Ascending aorta (tissue), 2 donors: ENCODE measurements at regions not wholly inside any gene's neighbourhood (a gene's known extent, or its start where the extent isn't known, plus 50 kb on each side); places are given as distances from the start of the nearest gene placed in this dataset.

Source experiments
- DNase-seq, 2 donors: peaks; one replicate each; pipeline ENCODE4 v3.0.0-alpha.2; 2019; ENCODE audit warnings: low spot score in 2 of 2
- H3K27ac ChIP-seq, 2 donors: fragments of 200-600 bp; sonication (generic); one replicate each; pipeline ENCODE4 v1.5.1; 2016 to 2017; ENCODE audit warnings: mild to moderate bottlenecking in 1 of 2
- H3K27me3 ChIP-seq: fragments of 200-600 bp; sonication (generic); one replicate; pipeline ENCODE4 v1.5.1; 2017
- H3K36me3 ChIP-seq, 2 donors: fragments of 200-600 bp; sonication (generic); one replicate each; pipeline ENCODE4 v1.5.1; 2016
- H3K4me1 ChIP-seq, 2 donors: fragments of 200-600 bp; sonication (generic); one replicate each; pipeline ENCODE4 v1.5.1; 2016 to 2017; ENCODE audit warnings: mild to moderate bottlenecking in 1 of 2
- H3K4me3 ChIP-seq, 2 donors: fragments of 200-600 bp; sonication (generic); one replicate each; pipeline ENCODE4 v1.5.1; 2016 to 2017; ENCODE audit warnings: mild to moderate bottlenecking in 1 of 2
- H3K9me3 ChIP-seq, 2 donors: fragments of 200-600 bp; sonication (generic); one replicate each; pipeline ENCODE4 v1.5.1; 2016
- CTCF ChIP-seq, 3 experiments: fragments of 200-600 bp in 2 of 3; fragments of 450-650 bp in 1 of 3; sonication (generic) in 2 of 3; IDR thresholded peaks; one replicate each; pipeline ENCODE4 v1.5.1; 2016 to 2019; ENCODE audit warnings: antibody characterized with exemption in 3 of 3, mild to moderate bottlenecking in 1 of 3, moderate library complexity in 1 of 3
- intact Hi-C: fragments of 100-400 bp; cut with DNase I; formaldehyde crosslinking; loops from one replicate; pipeline ENCODE4 v1.15.1; 2023

- Histone ChIP-seq H3K4me3 (no peak overlapping the region), H3K9me3 (no peaks in the 10 kb centered on the region), H3K27ac (no peak overlapping the region), H3K27me3 (no peaks in the 10 kb centered on the region), H3K4me1 (no peaks in the 10 kb centered on the region), H3K36me3 (no peaks in the 10 kb centered on the region)
- intact Hi-C loops: no loop called here
- TF ChIP-seq CTCF (IDR thresholded peaks at IDR 0.05): no peak
- DNase-seq: no peak
Measured at GRCh38 chr13:107586216-107586615, 629.1 kb downstream of the LIG4 start.

- Histone ChIP-seq H3K36me3 (no peaks in the 10 kb centered on the region), H3K27me3 (no peaks in the 10 kb centered on the region), H3K4me1 (no peaks in the 10 kb centered on the region), H3K27ac (no peak overlapping the region), H3K4me3 (no peak overlapping the region), H3K9me3 (no peaks in the 10 kb centered on the region)
- intact Hi-C loops: no loop called here
- TF ChIP-seq CTCF (IDR thresholded peaks at IDR 0.05): no peak
- no peak for DNase-seq
Measured at GRCh38 chr13:107585469-107586180, 629.7 kb downstream of the LIG4 start.

- Histone ChIP-seq H3K9me3 (no peaks in the 10 kb centered on the region), H3K36me3 (no peaks in the 10 kb centered on the region), H3K27ac (no peak overlapping the region), H3K4me1 (no peaks in the 10 kb centered on the region), H3K4me3 (no peak overlapping the region), H3K27me3 (no peaks in the 10 kb centered on the region)
- intact Hi-C loops: no loop called here
- DNase-seq: no peak
- no peak for TF ChIP-seq CTCF (IDR thresholded peaks at IDR 0.05)
Measured at GRCh38 chr13:107582171-107582570, 633.2 kb downstream of the LIG4 start.

- no peaks in the 10 kb centered on the region for H3K4me1 ChIP-seq
- no peak for DNase-seq
- TF ChIP-seq CTCF (IDR thresholded peaks at IDR 0.05): no peak
- intact Hi-C loops: no loop called here
- no peaks in the 10 kb centered on the region for H3K36me3 ChIP-seq
- no peak overlapping the region for H3K27ac ChIP-seq
- no peaks in the 10 kb centered on the region for H3K9me3 ChIP-seq
- H3K4me3 ChIP-seq: no peak overlapping the region
- H3K27me3 ChIP-seq: no peaks in the 10 kb centered on the region
Measured at GRCh38 chr13:107580741-107581412, 634.5 kb downstream of the LIG4 start.

- no peak for DNase-seq
- Histone ChIP-seq H3K4me3 (no peak overlapping the region), H3K4me1 (no peaks in the 10 kb centered on the region), H3K27me3 (no peaks in the 10 kb centered on the region), H3K9me3 (no peaks in the 10 kb centered on the region), H3K36me3 (no peaks in the 10 kb centered on the region), H3K27ac (no peak overlapping the region)
- no peak for TF ChIP-seq CTCF (IDR thresholded peaks at IDR 0.05)
- intact Hi-C loops: no loop called here
Measured at GRCh38 chr13:107576430-107576829, 638.9 kb downstream of the LIG4 start.
